Hepatocyte (in vitro differentiated cells): ENCODE measurements at regions not wholly inside any gene's neighbourhood (a gene's known extent, or its start where the extent isn't known, plus 50 kb on each side); places are given as distances from the start of the nearest gene placed in this dataset.

Experiments
- EZH2phosphoT487 ChIP-seq: fragments of 200-600 bp; sonication (generic); IDR thresholded peaks from one replicate; pipeline ENCODE4 v1.6.1; 2018; ENCODE audit warnings: antibody characterized with exemption, mild to moderate bottlenecking, low read depth, moderate library complexity; ENCODE audit not compliant: unreplicated experiment, severe bottlenecking
- TF ChIP-seq, protein P1 (sequence below): fragments of 200-600 bp; sonication (generic); IDR thresholded peaks from 2 replicates; pipeline ENCODE4 v1.5.1; 2016; ENCODE audit warnings: antibody characterized with exemption, mild to moderate bottlenecking; ENCODE audit not compliant: poor library complexity

DNA sequence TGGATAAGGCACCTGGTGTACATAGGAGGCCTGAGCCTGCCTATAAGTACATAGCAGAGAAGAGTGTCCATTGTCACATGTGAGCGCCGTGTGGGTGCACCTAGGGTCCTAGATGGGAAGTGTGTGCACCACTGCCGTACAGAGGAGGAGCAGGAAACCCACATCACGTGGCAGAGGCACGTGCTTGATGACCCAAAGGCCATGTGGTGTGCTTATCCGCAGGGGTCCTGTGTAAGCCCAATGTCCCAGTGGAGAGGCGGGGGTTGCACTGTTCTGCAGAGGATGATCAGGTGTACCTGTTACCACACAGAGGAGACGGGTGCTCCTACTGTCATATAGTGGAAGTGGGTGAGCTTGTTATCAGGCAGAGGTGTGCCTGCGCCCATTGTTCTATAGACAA, 354.1 kb upstream of the IRX2 start:
- TF ChIP-seq, protein P1, sequence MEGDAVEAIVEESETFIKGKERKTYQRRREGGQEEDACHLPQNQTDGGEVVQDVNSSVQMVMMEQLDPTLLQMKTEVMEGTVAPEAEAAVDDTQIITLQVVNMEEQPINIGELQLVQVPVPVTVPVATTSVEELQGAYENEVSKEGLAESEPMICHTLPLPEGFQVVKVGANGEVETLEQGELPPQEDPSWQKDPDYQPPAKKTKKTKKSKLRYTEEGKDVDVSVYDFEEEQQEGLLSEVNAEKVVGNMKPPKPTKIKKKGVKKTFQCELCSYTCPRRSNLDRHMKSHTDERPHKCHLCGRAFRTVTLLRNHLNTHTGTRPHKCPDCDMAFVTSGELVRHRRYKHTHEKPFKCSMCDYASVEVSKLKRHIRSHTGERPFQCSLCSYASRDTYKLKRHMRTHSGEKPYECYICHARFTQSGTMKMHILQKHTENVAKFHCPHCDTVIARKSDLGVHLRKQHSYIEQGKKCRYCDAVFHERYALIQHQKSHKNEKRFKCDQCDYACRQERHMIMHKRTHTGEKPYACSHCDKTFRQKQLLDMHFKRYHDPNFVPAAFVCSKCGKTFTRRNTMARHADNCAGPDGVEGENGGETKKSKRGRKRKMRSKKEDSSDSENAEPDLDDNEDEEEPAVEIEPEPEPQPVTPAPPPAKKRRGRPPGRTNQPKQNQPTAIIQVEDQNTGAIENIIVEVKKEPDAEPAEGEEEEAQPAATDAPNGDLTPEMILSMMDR, result no peak
- TF ChIP-seq EZH2phosphoT487, result no peak
